ENCODE measurements at regions not wholly inside any gene's neighbourhood (a gene's known extent, or its start where the extent isn't known, plus 50 kb on each side); places are given as distances from the start of the nearest gene placed in this dataset.
A peak's percentile ranks its signal among the peaks of the same experiment; 100 is the strongest.

GRCh38 chr12:115383668-115384067 is 699.7 kb upstream of the TBX3 start:
- Histone ChIP-seq H4K5ac (ENCODE audit: insufficient read length, low read depth, low read length) (no peak overlapping the region), H3K56ac (replicated peaks; ENCODE audit: insufficient read length, low read depth, low read length) (no peak overlapping the region), H4K91ac (replicated peaks; ENCODE audit: insufficient read length, low read length) (no peak overlapping the region), H3K9me3 (ENCODE audit: insufficient read depth in 2 of 2, low read depth in 1 of 2, low read length in 1 of 2) (no peaks in the 10 kb centered on the region), H3K79me2 (ENCODE audit: control insufficient read depth in 1 of 2, insufficient read depth in 2 of 2, low read length in 2 of 2) (no peaks in the 10 kb centered on the region), H2BK12ac (ENCODE audit: low read depth, low read length) (no peak overlapping the region), H3K27me3 (replicated peaks in 1 of 4; ENCODE audit: control insufficient read depth in 3 of 4, extremely low read depth in 1 of 4, insufficient read depth in 3 of 4, low read length in 3 of 4) (no peaks in the 10 kb centered on the region), H2AK5ac (ENCODE audit: low read depth, low read length) (no peak overlapping the region), H2AFZ (ENCODE audit: low read length) (peak overlapping the region; percentile 64; the same call in 1 of the 2 replicates), H3K18ac (ENCODE audit: extremely low read depth, low read length) (no peak overlapping the region), H3K14ac (ENCODE audit: insufficient read length) (no peak overlapping the region), H2BK5ac (ENCODE audit: low read depth, low read length) (no peak overlapping the region), H3K4me2 (ENCODE audit: insufficient read depth in 1 of 2, low read depth in 2 of 2, low read length in 2 of 2) (no peak overlapping the region), H3K36me3 (ENCODE audit: control insufficient read depth in 2 of 4, insufficient read depth in 4 of 4, low read length in 3 of 4) (no peaks in the 10 kb centered on the region), H3K4me1 (replicated peaks in 1 of 4; ENCODE audit: control insufficient read depth in 3 of 4, insufficient read depth in 4 of 4, low read length in 3 of 4) (no peaks in the 10 kb centered on the region), H2BK20ac (ENCODE audit: low read length) (no peak overlapping the region), H3K79me1 (ENCODE audit: low read depth, low read length) (no peaks in the 10 kb centered on the region), H2BK120ac (replicated peaks; ENCODE audit: low read depth, low read length) (no peak overlapping the region), H3K23me2 (ENCODE audit: low read depth, low read length) (no peaks in the 10 kb centered on the region), H3K23ac (ENCODE audit: insufficient read length) (no peak overlapping the region), H2BK15ac (ENCODE audit: low read length) (no peak overlapping the region; the same call in 1 of the 2 replicates), H4K20me1 (replicated peaks in 1 of 2; ENCODE audit: control insufficient read depth in 1 of 2, insufficient read depth in 2 of 2, low read length in 2 of 2) (no peaks in the 10 kb centered on the region), H4K8ac (ENCODE audit: extremely low read depth, insufficient read depth, low read length) (no peak overlapping the region), H3K4me3 (ENCODE audit: extremely low read depth in 1 of 4, insufficient read depth in 2 of 4, low read depth in 3 of 4, low read length in 4 of 4) (no peak overlapping the region), H3K9ac (replicated peaks in 1 of 4; ENCODE audit: extremely low read depth in 1 of 4, low read depth in 3 of 4, low read length in 3 of 4) (no peak overlapping the region; a peak in 1 of 7 replicates), H3K27ac (ENCODE audit: low read depth, low read length) (no peak overlapping the region), H3K4ac (replicated peaks; ENCODE audit: insufficient read length, low read depth, low read length) (no peak overlapping the region)
- TF ChIP-seq TAF7 (optimal IDR thresholded peaks at IDR 0.05; ENCODE audit: borderline replicate concordance, low read depth, low read length), result no peak
- TF ChIP-seq POLR2A (IDR thresholded peaks at IDR 0.05; ENCODE audit: control extremely low read depth in 1 of 2, low read depth in 2 of 2, low read length in 2 of 2), result no peak
- no peak for TF ChIP-seq MAX (IDR thresholded peaks at IDR 0.05)
- TF ChIP-seq SIX5 (IDR thresholded peaks at IDR 0.05; ENCODE audit: low read depth, low read length), result no peak
- no peak for TF ChIP-seq EGR1 (IDR thresholded peaks at IDR 0.05; ENCODE audit: borderline replicate concordance, low read depth, low read length)
- TF ChIP-seq BCL11A (IDR thresholded peaks at IDR 0.05; ENCODE audit: low read depth in 2 of 2, low read length in 2 of 2), result no peak
- no peak for TF ChIP-seq BRCA1 (IDR thresholded peaks at IDR 0.05; ENCODE audit: low read depth, low read length)
- TF ChIP-seq HDAC6 (IDR thresholded peaks at IDR 0.05; ENCODE audit: low read depth, low read length), result no peak
- ChIA-PET CTCF (ENCODE audit: partially characterized antibody) (no interaction called here), POLR2A (ENCODE audit: partially characterized antibody) (no interaction called here)
- DNase-seq (ENCODE audit: low read depth in 1 of 2, low spot score in 2 of 2), result no peak
- FAIRE-seq, result no peak
- WGBS, 2 experiments (ENCODE audit: extremely low coverage in 1 of 2, insufficient coverage in 1 of 2, insufficient read length in 1 of 2, insufficient replicate concordance in 2 of 2, low coverage in 1 of 2, low lambda C conversion rate in 2 of 2, missing lambda C conversion rate in 1 of 2), result 90% methylated on average over 7 of the region's 7 CpGs; no CpG with 5 or more reads in 1 of the 2 experiments

Measured in H1 (cell line).